ENCODE measurements at regions not wholly inside any gene's neighbourhood (a gene's known extent, or its start where the extent isn't known, plus 50 kb on each side); places are given as distances from the start of the nearest gene placed in this dataset.

- dilution Hi-C loops (cut with HindIII; ENCODE audit: low sequenced_read_pairs, unreplicated experiment) (no loop called here), intact Hi-C loops (cut with micrococcal nuclease) (no loop called here), in situ Hi-C loops (cut with MboI; ENCODE audit: low sequenced_read_pairs) (no loop called here)
- Histone ChIP-seq H2BK20ac (ENCODE audit: low read depth, low read length) (no peak overlapping the region), H2BK15ac (ENCODE audit: low read depth, low read length) (no peak overlapping the region), H3K9ac (ENCODE audit: low read depth, low read length) (no peak overlapping the region), H3K9me3 (ENCODE audit: control insufficient read depth, insufficient read depth, low read length) (peaks cover 14% of the 10 kb centered on the region), H3K4me1 (ENCODE audit: control insufficient read depth, insufficient read depth, low read length) (no peaks in the 10 kb centered on the region), H3K4ac (ENCODE audit: low read depth, low read length) (no peak overlapping the region), H3K14ac (replicated peaks; ENCODE audit: low read depth, low read length) (no peak overlapping the region), H2AFZ (replicated peaks; ENCODE audit: low read length, poor library complexity) (no peak overlapping the region), H3K4me2 (ENCODE audit: low read depth, low read length) (no peak overlapping the region), H3K27ac (ENCODE audit: insufficient read depth, low read length) (no peak overlapping the region), H3K36me3 (ENCODE audit: control insufficient read depth, insufficient read depth, low read length) (no peaks in the 10 kb centered on the region), H3K56ac (ENCODE audit: extremely low read depth, insufficient read depth, low read length) (no peak overlapping the region), H3K9me1 (ENCODE audit: insufficient read depth, low read length) (no peaks in the 10 kb centered on the region), H2BK120ac (ENCODE audit: low read depth, low read length) (no peak overlapping the region), H2AK9ac (replicated peaks; ENCODE audit: low read depth, low read length, poor library complexity) (no peak overlapping the region), H3K18ac (ENCODE audit: low read depth, low read length) (no peak overlapping the region), H3K23ac (ENCODE audit: low read depth, low read length) (no peak overlapping the region), H3K79me1 (ENCODE audit: low read depth in 1 of 2, low read length in 2 of 2) (no peaks in the 10 kb centered on the region), H4K5ac (ENCODE audit: low read depth, low read length) (no peak overlapping the region), H3K27me3 (ENCODE audit: control insufficient read depth, insufficient read depth, low read length) (no peaks in the 10 kb centered on the region), H4K20me1 (ENCODE audit: insufficient read depth, low read length) (no peaks in the 10 kb centered on the region), H4K8ac (ENCODE audit: low read depth in 2 of 2, low read length in 2 of 2) (no peak overlapping the region), H2BK5ac (ENCODE audit: low read depth, low read length, poor library complexity, severe bottlenecking) (no peak overlapping the region), H3K4me3 (ENCODE audit: insufficient read depth, low read depth, low read length) (no peak overlapping the region), H4K91ac (ENCODE audit: insufficient read depth, low read depth, low read length) (no peak overlapping the region), H2AK5ac (ENCODE audit: low read depth, low read length) (no peak overlapping the region)
- ChIA-PET CTCF (no interaction called here), POLR2A (ENCODE audit: unreplicated experiment) (no interaction called here)
- no CpG with 5 or more reads among the region's 4 CpGs for WGBS, 2 experiments (ENCODE audit: extremely low coverage in 2 of 2, insufficient read length in 1 of 2)
- no peak for TF ChIP-seq CHD1 (IDR thresholded peaks at IDR 0.05; ENCODE audit: low read depth, low read length)
- no peak for TF ChIP-seq RCOR1 (IDR thresholded peaks at IDR 0.05; ENCODE audit: insufficient replicate concordance, low read length)
- no peak for TF ChIP-seq POLR2A (IDR thresholded peaks at IDR 0.05; ENCODE audit: low read depth, low read length)
- TF ChIP-seq USF2 (IDR thresholded peaks at IDR 0.05; ENCODE audit: low read depth, low read length) = no peak
- TF ChIP-seq MAZ (IDR thresholded peaks at IDR 0.05; ENCODE audit: borderline replicate concordance, low read depth, low read length) = no peak
- no peak for TF ChIP-seq RAD21 (IDR thresholded peaks at IDR 0.05; ENCODE audit: low read length)
- TF ChIP-seq RFX5 (IDR thresholded peaks at IDR 0.05; ENCODE audit: low read depth, low read length) = no peak
- TF ChIP-seq CEBPB (IDR thresholded peaks at IDR 0.05; ENCODE audit: low read depth, low read length) = no peak
- no peak for TF ChIP-seq CTCF (conservative IDR thresholded peaks at IDR 0.05; ENCODE audit: low read depth, low read length)
- TF ChIP-seq MXI1 (IDR thresholded peaks at IDR 0.05; ENCODE audit: borderline replicate concordance, low read depth, low read length) = no peak
- no peak for TF ChIP-seq NFE2L2 (IDR thresholded peaks at IDR 0.05; ENCODE audit: low read depth, low read length)
- TF ChIP-seq FOS (IDR thresholded peaks at IDR 0.05; ENCODE audit: low read depth, low read length) = no peak
- no peak for TF ChIP-seq ELK1 (IDR thresholded peaks at IDR 0.05; ENCODE audit: borderline replicate concordance, low read depth, low read length)
- no peak for TF ChIP-seq MAFK (IDR thresholded peaks at IDR 0.05; ENCODE audit: low read depth, low read length)
- no peak for TF ChIP-seq BHLHE40 (IDR thresholded peaks at IDR 0.05; ENCODE audit: low read depth, low read length)
- no peak for TF ChIP-seq SMC3 (IDR thresholded peaks at IDR 0.05; ENCODE audit: low read depth, low read length)
- DNase-seq (no peak), ATAC-seq (ENCODE audit: low read depth) (no peak)
- no TSS peak for BruUV-seq (replicated peaks)
Measured at GRCh38 chr15:46591462-46591861, 956.6 kb downstream of the SQOR start.

All from IMR-90 (cell line).